Smooth muscle cell (in vitro differentiated cells): ENCODE measurements at regions not wholly inside any gene's neighbourhood (a gene's known extent, or its start where the extent isn't known, plus 50 kb on each side); places are given as distances from the start of the nearest gene placed in this dataset.

Experiments used
- DNase-seq: peaks from one replicate; lab custom pipeline; 2025; ENCODE audit not compliant: unreplicated experiment; lab: John Stamatoyannopoulos, UW
- H2AFZ ChIP-seq: fragments of 200-600 bp; sonication (generic); 2 replicates; pipeline ENCODE4 v1.6.0; 2016; ENCODE audit warnings: antibody characterized with exemption, low read depth, mild to moderate bottlenecking
- H3F3A ChIP-seq: fragments of 200-600 bp; sonication (generic); 2 replicates; pipeline ENCODE4 v1.6.0; 2017; ENCODE audit warnings: antibody characterized with exemption, low read depth
- H3K27ac ChIP-seq: fragments of 200-600 bp; sonication (generic); 2 replicates; pipeline ENCODE4 v1.5.1; 2016; ENCODE audit warnings: low read depth, mild to moderate bottlenecking
- H3K27me3 ChIP-seq: fragments of 200-600 bp; sonication (generic); 2 replicates; pipeline ENCODE4 v1.6.1; 2016; ENCODE audit warnings: low read depth, mild to moderate bottlenecking
- H3K36me3 ChIP-seq: fragments of 200-600 bp; sonication (generic); 2 replicates; pipeline ENCODE4 v1.5.1; 2016; ENCODE audit warnings: low read depth
- H3K4me1 ChIP-seq: fragments of 200-600 bp; sonication (generic); 2 replicates; pipeline ENCODE4 v1.5.1; 2016; ENCODE audit warnings: low read depth
- H3K4me2 ChIP-seq: fragments of 200-600 bp; sonication (generic); 2 replicates; pipeline ENCODE4 v1.6.0; 2016; ENCODE audit warnings: mild to moderate bottlenecking
- H3K4me3 ChIP-seq: fragments of 200-600 bp; sonication (generic); 2 replicates; pipeline ENCODE4 v1.5.1; 2016; ENCODE audit warnings: mild to moderate bottlenecking
- H3K79me2 ChIP-seq: fragments of 200-600 bp; sonication (generic); 2 replicates; pipeline ENCODE4 v1.6.0; 2016; ENCODE audit warnings: low read depth, mild to moderate bottlenecking
- H3K9ac ChIP-seq: fragments of 200-600 bp; sonication (generic); 2 replicates; pipeline ENCODE4 v1.6.0; 2016; ENCODE audit warnings: low read depth
- H3K9me3 ChIP-seq: fragments of 200-600 bp; sonication (generic); replicated peaks from 2 replicates; pipeline ENCODE4 v1.5.1; 2016; ENCODE audit warnings: low read depth
- H4K20me1 ChIP-seq: fragments of 200-600 bp; sonication (generic); 2 replicates; pipeline ENCODE4 v1.6.0; 2016; ENCODE audit warnings: low read depth
- WGBS: methylation state at CpG from one replicate; pipeline ENCODE4 v1.1.7; 2016; ENCODE audit warnings: low lambda C conversion rate; 5-methylcytosine and 5-hydroxymethylcytosine counted together
- TF ChIP-seq, protein P1 (sequence below): fragments of 200-600 bp; sonication (generic); IDR thresholded peaks from 2 replicates; pipeline ENCODE4 v1.5.1; 2017; ENCODE audit warnings: borderline replicate concordance, mild to moderate bottlenecking, antibody characterized with exemption; ENCODE audit not compliant: insufficient read depth, poor library complexity, severe bottlenecking

DNA sequence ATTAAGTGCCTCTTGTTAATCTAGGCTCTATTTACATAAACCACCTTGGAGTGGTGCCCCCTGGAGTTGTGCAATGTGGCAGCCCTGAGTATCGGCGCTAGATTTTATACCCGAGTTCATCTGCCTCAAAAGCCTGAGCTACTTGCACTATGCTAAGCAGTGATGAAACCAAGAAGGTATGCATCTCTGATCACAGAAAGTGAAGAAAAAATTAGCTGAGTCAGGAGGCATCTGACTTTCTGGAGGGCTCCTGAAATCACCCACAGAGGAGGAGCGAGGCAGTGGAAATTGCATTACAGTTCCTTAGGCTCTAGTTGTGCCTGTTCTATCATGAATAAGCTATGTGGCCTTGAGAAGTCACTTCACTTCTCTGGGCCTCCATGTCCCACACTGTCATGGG, 80.3 kb upstream of the PSMD7 start:
- Histone ChIP-seq H3K4me3 (no peak overlapping the region), H2AFZ (no peak overlapping the region), H3K36me3 (no peaks in the 10 kb centered on the region), H3K79me2 (no peaks in the 10 kb centered on the region), H3F3A (no peaks in the 10 kb centered on the region), H3K4me1 (no peaks in the 10 kb centered on the region), H3K4me2 (no peak overlapping the region), H3K27me3 (no peaks in the 10 kb centered on the region), H3K9ac (no peak overlapping the region), H4K20me1 (no peaks in the 10 kb centered on the region), H3K27ac (peak overlapping the region; percentile 2), H3K9me3 (no peaks in the 10 kb centered on the region)
- WGBS: 54% methylated on average over 4 of the region's 4 CpGs
- no peak for DNase-seq
- TF ChIP-seq, protein P1, sequence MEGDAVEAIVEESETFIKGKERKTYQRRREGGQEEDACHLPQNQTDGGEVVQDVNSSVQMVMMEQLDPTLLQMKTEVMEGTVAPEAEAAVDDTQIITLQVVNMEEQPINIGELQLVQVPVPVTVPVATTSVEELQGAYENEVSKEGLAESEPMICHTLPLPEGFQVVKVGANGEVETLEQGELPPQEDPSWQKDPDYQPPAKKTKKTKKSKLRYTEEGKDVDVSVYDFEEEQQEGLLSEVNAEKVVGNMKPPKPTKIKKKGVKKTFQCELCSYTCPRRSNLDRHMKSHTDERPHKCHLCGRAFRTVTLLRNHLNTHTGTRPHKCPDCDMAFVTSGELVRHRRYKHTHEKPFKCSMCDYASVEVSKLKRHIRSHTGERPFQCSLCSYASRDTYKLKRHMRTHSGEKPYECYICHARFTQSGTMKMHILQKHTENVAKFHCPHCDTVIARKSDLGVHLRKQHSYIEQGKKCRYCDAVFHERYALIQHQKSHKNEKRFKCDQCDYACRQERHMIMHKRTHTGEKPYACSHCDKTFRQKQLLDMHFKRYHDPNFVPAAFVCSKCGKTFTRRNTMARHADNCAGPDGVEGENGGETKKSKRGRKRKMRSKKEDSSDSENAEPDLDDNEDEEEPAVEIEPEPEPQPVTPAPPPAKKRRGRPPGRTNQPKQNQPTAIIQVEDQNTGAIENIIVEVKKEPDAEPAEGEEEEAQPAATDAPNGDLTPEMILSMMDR: peak; percentile 16

DNA sequence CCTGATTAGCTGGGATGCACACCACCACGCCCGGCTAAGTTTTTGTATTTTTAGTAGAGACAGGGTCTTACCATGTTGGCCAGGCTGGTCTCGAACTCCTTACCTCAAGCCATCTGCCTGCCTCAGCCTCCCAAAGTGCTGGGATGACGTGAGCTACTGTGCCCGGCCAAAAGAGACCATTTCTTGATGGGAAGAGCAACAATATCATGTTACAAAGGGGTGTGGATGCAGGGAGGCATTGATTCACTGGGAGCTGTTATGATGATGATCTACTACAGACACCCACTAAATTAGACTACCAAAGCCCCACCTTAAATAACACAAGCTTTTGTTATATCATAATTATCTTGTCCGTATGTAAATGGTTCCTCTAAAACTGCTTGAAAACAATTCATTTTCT, 81.4 kb upstream of the PSMD7 start:
- H3K9ac ChIP-seq: no peak overlapping the region
- H3K4me3 ChIP-seq: no peak overlapping the region
- no peaks in the 10 kb centered on the region for H3K79me2 ChIP-seq
- H3K9me3 ChIP-seq: no peaks in the 10 kb centered on the region
- WGBS: 90% methylated on average over 6 of the region's 6 CpGs
- H3K27me3 ChIP-seq: no peaks in the 10 kb centered on the region
- no peaks in the 10 kb centered on the region for H3K36me3 ChIP-seq
- no peak overlapping the region for H3K27ac ChIP-seq
- H3F3A ChIP-seq: no peaks in the 10 kb centered on the region
- H3K4me1 ChIP-seq: no peaks in the 10 kb centered on the region
- no peaks in the 10 kb centered on the region for H4K20me1 ChIP-seq
- DNase-seq: no peak
- TF ChIP-seq, protein P1: no peak
- no peak overlapping the region for H3K4me2 ChIP-seq
- no peak overlapping the region for H2AFZ ChIP-seq

DNA sequence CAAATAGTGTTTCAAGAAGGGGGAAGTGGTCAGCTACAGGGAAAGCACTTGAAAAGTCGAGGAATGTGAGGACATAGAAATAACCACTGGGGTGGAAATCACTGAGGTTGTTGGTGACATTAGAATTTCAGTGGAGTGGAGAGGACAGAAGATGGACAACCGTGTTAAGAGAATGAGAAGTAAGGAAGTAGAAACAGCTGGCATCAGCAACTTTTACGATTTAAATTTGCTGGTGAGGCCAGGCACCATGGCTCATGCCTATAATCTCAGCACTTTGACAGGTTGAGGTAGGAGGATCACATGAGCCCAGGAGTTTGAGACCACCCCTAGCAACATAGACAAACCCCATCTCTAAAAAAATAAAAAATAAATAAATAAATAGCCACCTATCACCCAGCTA, 83.2 kb upstream of the PSMD7 start:
- TF ChIP-seq, protein P1: no peak
- Histone ChIP-seq H3K79me2 (no peaks in the 10 kb centered on the region), H3K27ac (no peak overlapping the region), H3K9ac (no peak overlapping the region), H3K4me3 (no peak overlapping the region), H3K27me3 (no peaks in the 10 kb centered on the region), H3F3A (no peaks in the 10 kb centered on the region), H3K4me2 (no peak overlapping the region), H3K36me3 (no peaks in the 10 kb centered on the region), H2AFZ (no peak overlapping the region), H3K9me3 (no peaks in the 10 kb centered on the region), H4K20me1 (no peaks in the 10 kb centered on the region), H3K4me1 (no peaks in the 10 kb centered on the region)
- WGBS: 82% methylated on average over 3 of the region's 3 CpGs
- DNase-seq: no peak

DNA sequence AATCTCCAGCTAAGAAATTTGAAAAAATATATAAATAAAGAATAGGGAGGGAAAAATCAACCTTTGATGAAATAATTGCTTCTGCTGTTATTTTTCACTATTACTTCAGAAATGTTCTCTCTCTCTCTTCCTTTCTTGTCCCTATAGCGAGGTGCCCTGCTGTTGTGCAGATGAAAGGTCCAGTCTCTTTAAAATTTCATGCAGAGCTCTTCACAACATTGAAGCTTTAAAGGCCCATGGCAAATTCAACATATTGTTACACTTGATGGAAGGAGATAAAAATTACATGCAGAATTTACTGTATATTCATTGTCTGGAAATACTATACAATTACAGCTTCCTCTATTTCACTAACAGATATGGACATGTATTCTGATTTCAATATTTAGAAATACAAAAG, 86.4 kb upstream of the PSMD7 start:
- no peak for DNase-seq
- no peaks in the 10 kb centered on the region for H3K9me3 ChIP-seq
- no peak overlapping the region for H3K4me2 ChIP-seq
- no peak overlapping the region for H3K9ac ChIP-seq
- H3K27me3 ChIP-seq: no peaks in the 10 kb centered on the region
- no peaks in the 10 kb centered on the region for H4K20me1 ChIP-seq
- H3K27ac ChIP-seq: no peak overlapping the region
- H2AFZ ChIP-seq: no peak overlapping the region
- no peak overlapping the region for H3K4me3 ChIP-seq
- 97% methylated on average over 1 of the region's 1 CpG for WGBS
- H3K36me3 ChIP-seq: no peaks in the 10 kb centered on the region
- TF ChIP-seq, protein P1: no peak
- no peaks in the 10 kb centered on the region for H3K79me2 ChIP-seq
- no peaks in the 10 kb centered on the region for H3F3A ChIP-seq
- no peaks in the 10 kb centered on the region for H3K4me1 ChIP-seq
